Activated T-helper 1 cell treated with anti-CD3 and anti-CD28 coated beads, Interleukin-12 subunit alpha, Interleukin-12 subunit beta, Interleukin-2, Interleukin-4 antibody, amounts not matched to agents 30 ng/mL and 10 ng/mL and 1 ng/mL, durations not matched to agents 14 hours and 24 hours and 36 hours (primary cell): ENCODE measurements at regions not wholly inside any gene's neighbourhood (a gene's known extent, or its start where the extent isn't known, plus 50 kb on each side); places are given as distances from the start of the nearest gene placed in this dataset.

Experiments
- DNase-seq: peaks from one replicate; pipeline ENCODE4 v3.0.0; 2021; ENCODE audit warnings: low spot score
- H3K27ac Mint-ChIP-seq: one replicate; pipeline ENCODE4 v1.8.0; 2021; ENCODE audit warnings: mild to moderate bottlenecking, mixed read lengths
- H3K27me3 Mint-ChIP-seq: one replicate; pipeline ENCODE4 v1.8.0; 2022; ENCODE audit warnings: mild to moderate bottlenecking, moderate library complexity, mixed read lengths; ENCODE audit not compliant: insufficient read depth
- H3K36me3 Mint-ChIP-seq: one replicate; pipeline ENCODE4 v1.8.0; 2021; ENCODE audit warnings: low read depth, mixed read lengths
- H3K4me1 Mint-ChIP-seq: one replicate; pipeline ENCODE4 v1.8.0; 2021; ENCODE audit warnings: low read depth, mixed read lengths
- H3K4me3 Mint-ChIP-seq: one replicate; pipeline ENCODE4 v1.8.0; 2021; ENCODE audit warnings: mild to moderate bottlenecking, moderate library complexity, mixed read lengths
- H3K9me3 Mint-ChIP-seq: one replicate; pipeline ENCODE4 v1.8.0; 2021; ENCODE audit warnings: mixed read lengths
- intact Hi-C: fragments of 100-400 bp; cut with micrococcal nuclease; formaldehyde crosslinking; loops from one replicate; pipeline ENCODE4 v1.15.1; 2024

DNA sequence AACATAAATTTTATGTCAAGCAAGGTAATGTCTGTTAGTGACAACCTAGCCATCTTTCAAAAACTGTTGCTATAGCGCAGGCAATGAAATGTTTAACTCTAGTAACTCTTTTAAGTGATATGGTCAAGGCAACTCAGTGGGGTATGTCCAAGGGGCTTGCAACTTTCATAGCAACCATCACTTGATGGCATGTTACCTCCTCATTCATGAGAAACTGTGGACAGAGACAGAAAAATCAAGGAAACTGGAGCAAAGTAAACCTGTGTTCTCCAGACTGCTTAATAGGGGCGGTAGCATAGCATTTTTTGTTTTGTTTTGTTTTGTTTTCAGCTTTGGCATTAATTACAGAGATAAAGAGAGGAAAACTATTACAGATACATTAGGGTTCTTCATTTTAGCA is 1456.8 kb upstream of the AGA start:
- H3K27ac Mint-ChIP-seq = no peak overlapping the region
- DNase-seq = no peak
- intact Hi-C loops = no loop called here
- H3K9me3 Mint-ChIP-seq = no peaks in the 10 kb centered on the region
- no peak overlapping the region for H3K4me3 Mint-ChIP-seq
- no peaks in the 10 kb centered on the region for H3K4me1 Mint-ChIP-seq
- no peaks in the 10 kb centered on the region for H3K27me3 Mint-ChIP-seq
- no peaks in the 10 kb centered on the region for H3K36me3 Mint-ChIP-seq

GRCh38 chr4:178917756-178918155 is 1475.5 kb upstream of the AGA start:
- intact Hi-C loops = no loop called here
- Mint-ChIP-seq H3K4me1 (no peaks in the 10 kb centered on the region), H3K27ac (no peak overlapping the region), H3K4me3 (no peak overlapping the region), H3K27me3 (no peaks in the 10 kb centered on the region), H3K9me3 (no peaks in the 10 kb centered on the region), H3K36me3 (no peaks in the 10 kb centered on the region)
- no peak for DNase-seq

- no peak overlapping the region for H3K27ac Mint-ChIP-seq
- H3K4me3 Mint-ChIP-seq = no peak overlapping the region
- no peak for DNase-seq
- intact Hi-C loops = no loop called here
- no peaks in the 10 kb centered on the region for H3K27me3 Mint-ChIP-seq
- H3K36me3 Mint-ChIP-seq = no peaks in the 10 kb centered on the region
- H3K9me3 Mint-ChIP-seq = peaks cover 5% of the 10 kb centered on the region
- no peaks in the 10 kb centered on the region for H3K4me1 Mint-ChIP-seq
Observed at GRCh38 chr4:178937130-178937529, 1494.9 kb upstream of the AGA start.

DNA sequence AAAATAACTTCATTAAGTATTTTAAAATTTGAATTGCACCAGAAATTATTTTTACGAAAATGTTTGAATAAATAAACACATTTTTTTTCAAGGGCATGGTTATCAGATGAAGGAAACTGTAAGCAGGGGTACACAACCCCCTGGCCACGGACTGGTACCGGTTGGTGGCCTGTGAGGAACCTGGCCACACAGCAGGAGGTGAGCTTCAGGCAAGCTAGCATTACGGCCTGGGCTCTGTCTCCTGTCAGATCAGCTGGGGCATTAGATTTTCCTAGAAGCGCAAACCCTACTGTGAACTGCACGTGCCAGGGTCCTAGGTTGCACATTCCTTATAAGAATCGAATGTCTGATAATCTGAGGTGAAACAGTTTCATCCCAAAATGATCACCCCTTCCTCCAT is 1499.7 kb upstream of the AGA start:
- Mint-ChIP-seq H3K4me1 (no peaks in the 10 kb centered on the region), H3K27me3 (no peaks in the 10 kb centered on the region), H3K36me3 (no peaks in the 10 kb centered on the region), H3K4me3 (no peak overlapping the region), H3K9me3 (peaks cover 7% of the 10 kb centered on the region), H3K27ac (no peak overlapping the region)
- intact Hi-C loops = no loop called here
- no peak for DNase-seq

- DNase-seq = no peak
- no peak overlapping the region for H3K27ac Mint-ChIP-seq
- no peak overlapping the region for H3K4me3 Mint-ChIP-seq
- peaks cover 16% of the 10 kb centered on the region for H3K9me3 Mint-ChIP-seq
- H3K4me1 Mint-ChIP-seq = no peaks in the 10 kb centered on the region
- H3K36me3 Mint-ChIP-seq = no peaks in the 10 kb centered on the region
- intact Hi-C loops = no loop called here
- H3K27me3 Mint-ChIP-seq = peaks cover 1% of the 10 kb centered on the region
Observed at GRCh38 chr4:178953447-178954120, 1511.3 kb upstream of the AGA start.

DNA sequence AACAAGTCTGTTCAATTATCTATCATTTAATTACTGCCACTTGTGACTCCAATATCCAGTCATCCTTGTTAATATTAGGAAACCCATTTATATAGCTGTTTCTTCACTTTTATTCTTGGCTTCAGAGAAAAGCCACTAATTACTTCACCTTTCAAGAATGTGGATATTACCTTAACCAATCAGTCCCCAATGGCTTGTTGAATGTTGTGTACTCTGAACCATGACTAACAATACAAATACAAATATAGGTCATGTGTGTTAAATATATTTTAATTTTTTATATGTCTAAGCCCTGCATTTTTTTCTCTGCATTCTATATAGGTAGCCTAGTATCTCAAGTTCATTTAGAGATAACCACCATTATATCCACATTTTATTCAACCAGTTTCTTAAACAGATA is 1513.4 kb upstream of the AGA start:
- Mint-ChIP-seq H3K36me3 (no peaks in the 10 kb centered on the region), H3K4me3 (no peak overlapping the region), H3K27ac (no peak overlapping the region), H3K9me3 (peaks cover 16% of the 10 kb centered on the region), H3K27me3 (no peaks in the 10 kb centered on the region), H3K4me1 (no peaks in the 10 kb centered on the region)
- DNase-seq = no peak
- intact Hi-C loops = no loop called here

GRCh38 chr4:178958725-178959440 is 1516.6 kb upstream of the AGA start:
- H3K27ac Mint-ChIP-seq = no peak overlapping the region
- H3K36me3 Mint-ChIP-seq = no peaks in the 10 kb centered on the region
- intact Hi-C loops = no loop called here
- H3K27me3 Mint-ChIP-seq = no peaks in the 10 kb centered on the region
- no peak overlapping the region for H3K4me3 Mint-ChIP-seq
- no peak for DNase-seq
- peaks cover 16% of the 10 kb centered on the region for H3K9me3 Mint-ChIP-seq
- H3K4me1 Mint-ChIP-seq = no peaks in the 10 kb centered on the region

DNA sequence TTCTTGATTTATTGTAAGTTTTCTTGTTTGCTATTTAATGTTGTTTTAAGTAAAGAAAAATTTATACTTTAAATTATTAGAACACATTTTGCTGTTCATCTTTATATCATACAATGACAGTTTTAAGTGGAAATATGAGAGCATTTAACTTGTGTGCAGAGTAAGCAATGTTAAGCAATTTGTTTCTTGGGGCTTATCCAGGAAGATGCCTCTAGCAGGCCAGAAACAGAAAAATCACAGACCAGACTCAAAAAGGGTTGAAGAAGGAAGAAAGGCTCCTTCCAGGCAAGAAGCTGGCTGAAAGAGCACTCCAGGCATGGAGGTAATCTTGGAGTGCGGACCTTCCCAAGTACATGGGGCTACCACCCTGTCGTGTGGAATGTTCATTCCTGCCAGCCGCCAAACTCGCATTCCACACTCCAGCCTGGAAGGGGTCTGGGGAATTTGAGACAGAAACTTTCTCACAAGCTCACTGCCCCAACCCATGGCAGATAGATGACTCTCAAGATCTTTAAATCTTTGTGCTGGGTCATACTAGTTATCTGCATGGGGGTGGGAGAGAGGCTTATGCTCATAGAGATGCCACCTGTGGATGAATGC is 1521.3 kb upstream of the AGA start:
- Mint-ChIP-seq H3K36me3 (no peaks in the 10 kb centered on the region), H3K9me3 (peaks cover 3% of the 10 kb centered on the region), H3K27ac (no peak overlapping the region)

DNA sequence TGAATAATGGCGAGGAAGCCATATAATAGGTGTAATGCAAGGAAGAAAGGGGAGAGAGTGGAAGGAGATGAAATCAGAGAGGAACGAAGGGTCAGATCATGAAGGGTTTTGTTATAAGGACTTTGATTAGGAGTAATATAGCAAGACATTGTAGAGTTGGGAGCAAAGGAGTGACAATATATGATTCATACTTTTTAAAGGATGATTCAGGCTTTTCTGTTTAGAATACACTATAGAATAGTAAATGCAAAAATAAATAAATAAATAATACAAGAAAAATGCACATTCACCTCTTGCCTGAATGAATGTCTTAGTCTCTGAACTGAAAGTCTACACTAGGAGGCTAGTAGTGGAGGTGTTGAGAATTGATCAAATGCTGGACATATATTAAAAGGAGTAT is 1524.4 kb upstream of the AGA start:
- no peaks in the 10 kb centered on the region for H3K27me3 Mint-ChIP-seq
- H3K36me3 Mint-ChIP-seq = no peaks in the 10 kb centered on the region
- intact Hi-C loops = no loop called here
- no peak overlapping the region for H3K27ac Mint-ChIP-seq
- H3K9me3 Mint-ChIP-seq = peaks cover 3% of the 10 kb centered on the region
- no peak for DNase-seq
- H3K4me1 Mint-ChIP-seq = no peaks in the 10 kb centered on the region
- H3K4me3 Mint-ChIP-seq = no peak overlapping the region

More for the DNA sequence above, 1521.3 kb upstream of the AGA start:
- intact Hi-C loops = no loop called here
- Mint-ChIP-seq H3K4me1 (no peaks in the 10 kb centered on the region), H3K4me3 (no peak overlapping the region), H3K27me3 (no peaks in the 10 kb centered on the region)
- no peak for DNase-seq

GRCh38 chr4:178970433-178971140 is 1528.3 kb upstream of the AGA start:
- Mint-ChIP-seq H3K4me3 (no peak overlapping the region), H3K36me3 (no peaks in the 10 kb centered on the region), H3K27me3 (no peaks in the 10 kb centered on the region), H3K9me3 (no peaks in the 10 kb centered on the region), H3K4me1 (no peaks in the 10 kb centered on the region), H3K27ac (no peak overlapping the region)
- DNase-seq = no peak
- intact Hi-C loops = no loop called here

DNA sequence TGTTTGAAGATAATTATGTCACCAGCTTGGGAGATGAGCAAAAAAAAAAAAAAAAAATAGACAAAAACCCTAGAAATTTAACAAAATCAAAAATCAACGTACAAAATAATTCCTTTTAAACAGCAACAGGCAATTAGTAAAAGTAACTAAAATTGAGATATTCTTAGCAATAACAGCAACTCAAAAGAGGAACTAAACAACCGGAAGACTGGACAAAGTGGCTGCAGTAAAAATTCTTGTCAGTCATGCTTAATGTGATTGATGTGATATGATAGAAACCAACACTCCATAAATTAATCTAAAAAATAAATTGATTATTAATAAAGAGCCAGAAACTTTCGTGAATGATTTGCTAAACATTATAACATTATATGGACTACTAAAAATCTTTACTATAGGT is 1534.6 kb upstream of the AGA start:
- no peak overlapping the region for H3K27ac Mint-ChIP-seq
- H3K36me3 Mint-ChIP-seq = no peaks in the 10 kb centered on the region
- no peaks in the 10 kb centered on the region for H3K4me1 Mint-ChIP-seq
- no peaks in the 10 kb centered on the region for H3K27me3 Mint-ChIP-seq
- no peak for DNase-seq
- H3K9me3 Mint-ChIP-seq = no peaks in the 10 kb centered on the region
- H3K4me3 Mint-ChIP-seq = no peak overlapping the region
- intact Hi-C loops = no loop called here

DNA sequence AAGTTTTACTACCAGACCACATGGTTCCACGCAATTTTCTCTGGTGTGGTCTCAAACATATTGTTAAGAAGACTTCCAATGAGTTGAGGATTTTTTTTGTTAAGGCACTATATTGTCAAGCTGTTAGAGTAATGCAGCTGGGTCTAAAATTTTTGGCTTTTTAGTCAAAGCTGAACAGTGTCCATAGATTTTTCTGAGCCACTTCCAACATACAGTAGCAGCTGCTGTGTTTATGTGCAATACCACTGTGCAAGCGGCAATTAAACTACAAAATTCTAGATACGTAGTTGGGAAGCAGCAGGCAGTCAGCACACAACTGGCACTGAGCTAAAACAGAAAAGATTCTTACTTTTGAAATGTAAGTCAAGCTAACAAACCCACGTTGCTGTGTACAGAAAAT is 1551.1 kb upstream of the AGA start:
- Mint-ChIP-seq H3K27ac (no peak overlapping the region), H3K4me3 (no peak overlapping the region), H3K27me3 (no peaks in the 10 kb centered on the region), H3K36me3 (no peaks in the 10 kb centered on the region), H3K9me3 (peaks cover 13% of the 10 kb centered on the region), H3K4me1 (no peaks in the 10 kb centered on the region)
- no peak for DNase-seq
- intact Hi-C loops = no loop called here

GRCh38 chr4:179001918-179002317 is 1559.7 kb upstream of the AGA start:
- no peak overlapping the region for H3K27ac Mint-ChIP-seq
- H3K9me3 Mint-ChIP-seq = peaks cover 5% of the 10 kb centered on the region
- DNase-seq = no peak
- H3K4me1 Mint-ChIP-seq = no peaks in the 10 kb centered on the region
- no peaks in the 10 kb centered on the region for H3K27me3 Mint-ChIP-seq
- no peaks in the 10 kb centered on the region for H3K36me3 Mint-ChIP-seq
- intact Hi-C loops = no loop called here
- no peak overlapping the region for H3K4me3 Mint-ChIP-seq
